Kidney (tissue), 13 donors: ENCODE measurements at regions not wholly inside any gene's neighbourhood (a gene's known extent, or its start where the extent isn't known, plus 50 kb on each side); places are given as distances from the start of the nearest gene placed in this dataset.

ENCODE experiments used
- DNase-seq, 5 donors: peaks; one replicate each; pipeline ENCODE4 v3.0.0-alpha.2; 2013 to 2020
- FAIRE-seq: peaks from 2 replicates; lab custom pipeline; 2012; peaks lifted over from hg19 to GRCh38; lab: Jason Lieb, UNC
- H3K27ac ChIP-seq, 2 donors: one replicate each; pipeline ENCODE4 v1.7.0; 2013; ENCODE audit warnings: low read depth in 2 of 2, low read length in 2 of 2, inconsistent platforms in 1 of 2
- H3K27me3 ChIP-seq: one replicate; pipeline ENCODE4 v1.7.1; 2013; ENCODE audit warnings: low read length, inconsistent platforms; ENCODE audit not compliant: control insufficient read depth, insufficient read depth
- H3K36me3 ChIP-seq, 3 donors: one replicate each; pipeline versions ENCODE4 v1.7.0 to v1.7.1; 2013; ENCODE audit warnings: low read length in 3 of 3, control low read depth in 1 of 3, inconsistent platforms in 1 of 3; ENCODE audit not compliant: insufficient read depth in 3 of 3, control insufficient read depth in 2 of 3
- H3K4me1 ChIP-seq, 3 donors: one replicate each; pipeline versions ENCODE4 v1.7.0 to v1.7.1; 2013; ENCODE audit warnings: low read length in 3 of 3, inconsistent platforms in 1 of 3, low read depth in 1 of 3; ENCODE audit not compliant: control insufficient read depth in 2 of 3, insufficient read depth in 2 of 3
- H3K4me3 ChIP-seq, 3 donors: one replicate each; pipeline versions ENCODE4 v1.7.0 to v1.8.1; 2013; ENCODE audit warnings: low read length in 3 of 3, control low read depth in 1 of 3, inconsistent platforms in 1 of 3
- H3K9ac ChIP-seq, 3 donors: one replicate each; pipeline versions ENCODE4 v1.7.0 to v1.7.1; 2013; ENCODE audit warnings: low read length in 3 of 3, control low read depth in 1 of 3, inconsistent platforms in 1 of 3
- H3K9me3 ChIP-seq, 3 donors: one replicate each; pipeline versions ENCODE4 v1.7.0 to v1.7.1; 2013; ENCODE audit warnings: low read length in 3 of 3, control low read depth in 1 of 3, inconsistent platforms in 1 of 3; ENCODE audit not compliant: control insufficient read depth in 2 of 3, insufficient read depth in 1 of 3
- intact Hi-C: fragments of 100-400 bp; cut with DNase I; formaldehyde crosslinking; loops from one replicate; pipeline ENCODE4 v1.11.1; 2022
- TF ChIP-seq, protein P1 (sequence below): IDR thresholded peaks from 3 replicates; pipeline ENCODE4 v1.5.1; 2012; ENCODE audit warnings: mild to moderate bottlenecking, moderate library complexity, borderline replicate concordance; ENCODE audit not compliant: insufficient read depth; ENCODE audit errors: extremely low read depth
- donor health status: control.
- donor health status: control.
- donor health status: control.
- donor health status: control.
- donor health status: control.
- donor health status: DM: yes; HTN: yes; CAD: no.
- donor health status: Normal renal cell carcinoma (clear cell type).

DNA sequence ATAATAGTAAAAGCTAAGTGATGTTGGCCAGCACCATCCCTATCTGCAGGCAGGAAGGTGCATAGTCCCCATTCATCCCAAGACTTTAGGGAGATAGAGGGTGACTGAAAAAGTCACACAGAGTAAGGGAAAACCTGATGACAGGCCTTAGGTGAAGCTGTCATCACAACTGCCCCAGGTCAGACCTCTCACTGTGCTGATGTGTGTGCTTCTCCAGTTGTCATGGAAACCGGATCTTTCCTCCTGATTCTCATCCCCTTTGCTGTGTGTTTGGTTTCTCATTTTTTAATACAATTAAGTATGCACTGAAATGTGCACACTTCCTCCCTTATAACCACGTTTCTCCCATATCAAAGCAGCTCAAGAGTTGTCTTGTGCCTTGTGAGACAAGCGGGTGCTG, 135.1 kb upstream of the ANKFN1 start:
- Histone ChIP-seq H3K9me3 (no peaks in the 10 kb centered on the region), H3K4me3 (no peak overlapping the region), H3K27me3 (no peaks in the 10 kb centered on the region), H3K9ac (no peak overlapping the region), H3K4me1 (no peaks in the 10 kb centered on the region), H3K36me3 (no peaks in the 10 kb centered on the region), H3K27ac (no peak overlapping the region)
- intact Hi-C loops, result no loop called here
- DNase-seq (no peak), FAIRE-seq (no peak)
- TF ChIP-seq, protein P1, sequence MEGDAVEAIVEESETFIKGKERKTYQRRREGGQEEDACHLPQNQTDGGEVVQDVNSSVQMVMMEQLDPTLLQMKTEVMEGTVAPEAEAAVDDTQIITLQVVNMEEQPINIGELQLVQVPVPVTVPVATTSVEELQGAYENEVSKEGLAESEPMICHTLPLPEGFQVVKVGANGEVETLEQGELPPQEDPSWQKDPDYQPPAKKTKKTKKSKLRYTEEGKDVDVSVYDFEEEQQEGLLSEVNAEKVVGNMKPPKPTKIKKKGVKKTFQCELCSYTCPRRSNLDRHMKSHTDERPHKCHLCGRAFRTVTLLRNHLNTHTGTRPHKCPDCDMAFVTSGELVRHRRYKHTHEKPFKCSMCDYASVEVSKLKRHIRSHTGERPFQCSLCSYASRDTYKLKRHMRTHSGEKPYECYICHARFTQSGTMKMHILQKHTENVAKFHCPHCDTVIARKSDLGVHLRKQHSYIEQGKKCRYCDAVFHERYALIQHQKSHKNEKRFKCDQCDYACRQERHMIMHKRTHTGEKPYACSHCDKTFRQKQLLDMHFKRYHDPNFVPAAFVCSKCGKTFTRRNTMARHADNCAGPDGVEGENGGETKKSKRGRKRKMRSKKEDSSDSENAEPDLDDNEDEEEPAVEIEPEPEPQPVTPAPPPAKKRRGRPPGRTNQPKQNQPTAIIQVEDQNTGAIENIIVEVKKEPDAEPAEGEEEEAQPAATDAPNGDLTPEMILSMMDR, result no peak

DNA sequence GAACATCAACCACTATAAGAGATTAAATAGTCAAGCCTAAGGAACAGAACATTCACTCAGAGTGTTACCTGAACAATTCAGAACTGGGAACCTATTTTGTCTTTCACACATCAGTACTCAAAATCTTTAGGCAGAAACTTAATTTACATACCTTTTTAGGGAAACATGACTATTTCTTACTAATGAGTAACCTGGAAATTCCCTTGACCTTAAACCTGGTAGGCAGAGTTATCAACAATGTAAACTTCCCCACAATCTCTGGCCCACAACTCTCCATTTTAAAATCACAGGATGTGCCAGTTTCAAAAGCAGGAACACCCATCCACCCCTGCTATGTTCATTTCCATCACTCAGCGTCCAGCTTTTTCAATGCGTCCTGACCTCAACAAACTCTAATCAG, 132.9 kb upstream of the ANKFN1 start:
- intact Hi-C loops, result no loop called here

DNA sequence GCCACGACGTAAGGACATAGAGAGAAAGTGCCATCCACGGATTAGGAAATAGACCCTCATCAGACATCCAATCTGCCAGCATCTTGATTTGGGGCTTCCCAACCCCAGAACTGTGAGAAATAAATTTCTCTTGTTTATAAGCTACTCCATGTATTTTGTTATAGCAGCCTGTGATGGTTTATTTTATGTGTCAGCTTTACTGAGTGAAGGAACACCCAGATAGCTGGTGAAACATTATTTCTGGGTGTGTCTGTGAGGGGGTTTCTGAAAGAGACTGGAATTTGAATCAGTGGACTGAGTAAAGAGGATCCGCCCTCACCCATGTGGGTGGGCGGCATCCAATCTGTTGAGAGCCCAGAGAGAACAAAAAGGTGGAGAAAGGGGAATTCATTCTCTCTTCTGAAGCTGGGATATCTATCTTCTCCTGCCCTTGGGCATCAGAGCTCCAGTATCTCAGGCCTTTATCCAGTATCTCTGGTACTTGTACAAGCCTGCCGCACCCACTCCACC, 131.5 kb upstream of the ANKFN1 start:
- DNase-seq, result no peak
- intact Hi-C loops, result no loop called here
- Histone ChIP-seq H3K4me3 (no peak overlapping the region), H3K9ac (no peak overlapping the region), H3K36me3 (no peaks in the 10 kb centered on the region), H3K27ac (no peak overlapping the region), H3K9me3 (no peaks in the 10 kb centered on the region), H3K27me3 (no peaks in the 10 kb centered on the region), H3K4me1 (no peaks in the 10 kb centered on the region)
- TF ChIP-seq, protein P1, result no peak
- FAIRE-seq, result no peak

More for the DNA sequence above, 132.9 kb upstream of the ANKFN1 start:
- H3K4me1 ChIP-seq, result no peaks in the 10 kb centered on the region
- no peaks in the 10 kb centered on the region for H3K36me3 ChIP-seq
- H3K27me3 ChIP-seq, result no peaks in the 10 kb centered on the region
- FAIRE-seq (no peak), DNase-seq (peak in 1 of 5 donors; percentile 6)
- TF ChIP-seq, protein P1, result no peak
- H3K27ac ChIP-seq, result no peak overlapping the region
- H3K4me3 ChIP-seq, result no peak overlapping the region
- H3K9ac ChIP-seq, result no peak overlapping the region
- H3K9me3 ChIP-seq, result no peaks in the 10 kb centered on the region

DNA sequence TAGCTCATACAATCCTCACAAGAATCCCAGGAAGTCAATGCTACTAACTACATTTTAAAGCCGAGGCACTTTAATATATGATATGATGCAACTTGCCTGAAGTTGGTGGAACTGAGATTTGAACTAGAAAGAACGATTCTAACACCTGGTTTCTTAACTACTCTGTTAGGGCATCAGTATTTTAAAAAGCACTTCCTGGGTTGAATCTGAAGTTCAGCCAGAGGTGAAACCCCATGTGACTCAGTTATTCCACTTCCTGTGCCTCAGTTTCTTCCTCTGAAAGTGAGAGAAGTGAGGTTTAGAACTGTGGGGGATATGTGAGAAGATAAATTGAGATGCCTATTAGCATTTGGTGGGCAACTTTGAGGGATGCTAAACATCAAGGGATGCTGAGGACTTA, 129.4 kb upstream of the ANKFN1 start:
- TF ChIP-seq, protein P1, result no peak
- H3K4me3 ChIP-seq, result no peak overlapping the region
- DNase-seq, result no peak
- H3K27me3 ChIP-seq, result no peaks in the 10 kb centered on the region
- no peaks in the 10 kb centered on the region for H3K36me3 ChIP-seq
- H3K9ac ChIP-seq, result no peak overlapping the region
- no peak for FAIRE-seq
- intact Hi-C loops, result no loop called here
- no peaks in the 10 kb centered on the region for H3K4me1 ChIP-seq
- H3K9me3 ChIP-seq, result no peaks in the 10 kb centered on the region
- no peak overlapping the region for H3K27ac ChIP-seq
